ENCODE measurements at regions not wholly inside any gene's neighbourhood (a gene's known extent, or its start where the extent isn't known, plus 50 kb on each side); places are given as distances from the start of the nearest gene placed in this dataset.

- Histone ChIP-seq H3K36me3 (ENCODE audit: control insufficient read depth in 4 of 4, insufficient read depth in 3 of 4, low read depth in 1 of 4, low read length in 3 of 4) (no peaks in the 10 kb centered on the region), H3K27ac (ENCODE audit: low read depth in 1 of 2, low read length in 2 of 2) (no peak overlapping the region), H3K9me3 (ENCODE audit: control insufficient read depth in 4 of 4, low read length in 3 of 4) (no peaks in the 10 kb centered on the region), H3K9ac (ENCODE audit: low read depth in 1 of 2, low read length in 2 of 2) (no peak overlapping the region), H3K4me3 (ENCODE audit: low read depth in 1 of 3, low read length in 3 of 3) (no peak overlapping the region), H3K27me3 (ENCODE audit: control insufficient read depth in 4 of 4, insufficient read depth in 4 of 4, low read length in 3 of 4) (no peaks in the 10 kb centered on the region), H3K4me1 (ENCODE audit: control insufficient read depth in 4 of 4, insufficient read depth in 4 of 4, low read length in 3 of 4) (peaks cover 0 to 20% (median 11%) of the 10 kb centered on the region in 4 donors)
- TF ChIP-seq, protein P1, sequence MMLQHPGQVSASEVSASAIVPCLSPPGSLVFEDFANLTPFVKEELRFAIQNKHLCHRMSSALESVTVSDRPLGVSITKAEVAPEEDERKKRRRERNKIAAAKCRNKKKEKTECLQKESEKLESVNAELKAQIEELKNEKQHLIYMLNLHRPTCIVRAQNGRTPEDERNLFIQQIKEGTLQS (IDR thresholded peaks at IDR 0.05): no peak
- TF ChIP-seq JUND (IDR thresholded peaks at IDR 0.05): no peak
- no peak for TF ChIP-seq EGR1 (IDR thresholded peaks at IDR 0.05; ENCODE audit: low read depth in 2 of 2)
- TF ChIP-seq HNF4A (conservative IDR thresholded peaks at IDR 0.05): no peak
- TF ChIP-seq RXRA (IDR thresholded peaks at IDR 0.05): no peak
- no peak for TF ChIP-seq YY1 (IDR thresholded peaks at IDR 0.05)
- no peak for TF ChIP-seq NR2F2 (IDR thresholded peaks at IDR 0.05)
- TF ChIP-seq, protein P2, sequence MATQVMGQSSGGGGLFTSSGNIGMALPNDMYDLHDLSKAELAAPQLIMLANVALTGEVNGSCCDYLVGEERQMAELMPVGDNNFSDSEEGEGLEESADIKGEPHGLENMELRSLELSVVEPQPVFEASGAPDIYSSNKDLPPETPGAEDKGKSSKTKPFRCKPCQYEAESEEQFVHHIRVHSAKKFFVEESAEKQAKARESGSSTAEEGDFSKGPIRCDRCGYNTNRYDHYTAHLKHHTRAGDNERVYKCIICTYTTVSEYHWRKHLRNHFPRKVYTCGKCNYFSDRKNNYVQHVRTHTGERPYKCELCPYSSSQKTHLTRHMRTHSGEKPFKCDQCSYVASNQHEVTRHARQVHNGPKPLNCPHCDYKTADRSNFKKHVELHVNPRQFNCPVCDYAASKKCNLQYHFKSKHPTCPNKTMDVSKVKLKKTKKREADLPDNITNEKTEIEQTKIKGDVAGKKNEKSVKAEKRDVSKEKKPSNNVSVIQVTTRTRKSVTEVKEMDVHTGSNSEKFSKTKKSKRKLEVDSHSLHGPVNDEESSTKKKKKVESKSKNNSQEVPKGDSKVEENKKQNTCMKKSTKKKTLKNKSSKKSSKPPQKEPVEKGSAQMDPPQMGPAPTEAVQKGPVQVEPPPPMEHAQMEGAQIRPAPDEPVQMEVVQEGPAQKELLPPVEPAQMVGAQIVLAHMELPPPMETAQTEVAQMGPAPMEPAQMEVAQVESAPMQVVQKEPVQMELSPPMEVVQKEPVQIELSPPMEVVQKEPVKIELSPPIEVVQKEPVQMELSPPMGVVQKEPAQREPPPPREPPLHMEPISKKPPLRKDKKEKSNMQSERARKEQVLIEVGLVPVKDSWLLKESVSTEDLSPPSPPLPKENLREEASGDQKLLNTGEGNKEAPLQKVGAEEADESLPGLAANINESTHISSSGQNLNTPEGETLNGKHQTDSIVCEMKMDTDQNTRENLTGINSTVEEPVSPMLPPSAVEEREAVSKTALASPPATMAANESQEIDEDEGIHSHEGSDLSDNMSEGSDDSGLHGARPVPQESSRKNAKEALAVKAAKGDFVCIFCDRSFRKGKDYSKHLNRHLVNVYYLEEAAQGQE (IDR thresholded peaks at IDR 0.05): no peak
- no peak for TF ChIP-seq GABPA (IDR thresholded peaks at IDR 0.05 in 1 of 2, conservative IDR thresholded peaks at IDR 0.05 in 1 of 2)
- DNase-seq (ENCODE audit: low spot score): no peak
- 85% methylated on average over 4 of the region's 4 CpGs for WGBS
Measured at GRCh38 chr12:13599176-13599575, 382.2 kb downstream of the GRIN2B start.

DNA sequence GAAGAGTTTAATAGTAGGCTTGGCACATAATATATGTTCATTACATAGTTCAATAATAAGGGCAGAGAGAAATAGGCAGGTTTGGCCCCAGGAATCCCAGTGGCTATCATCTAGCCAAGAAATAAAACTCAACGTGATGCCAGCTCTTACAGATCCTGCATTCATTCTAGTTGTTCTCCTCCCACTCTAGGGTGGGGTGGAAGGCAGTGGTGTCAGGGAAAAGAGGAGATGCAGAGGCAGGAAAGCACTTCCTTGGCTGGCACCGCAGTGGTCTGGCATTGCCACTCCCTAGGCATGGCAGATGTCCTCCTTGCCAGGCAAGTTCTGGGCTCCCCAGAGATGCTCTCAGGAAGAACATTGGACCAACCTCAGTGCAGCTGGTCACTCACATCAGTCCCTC is 383.6 kb downstream of the GRIN2B start:
- H3K27ac ChIP-seq (ENCODE audit: low read depth in 1 of 2, low read length in 2 of 2): no peak overlapping the region
- H3K4me3 ChIP-seq (ENCODE audit: low read depth in 1 of 3, low read length in 3 of 3): no peak overlapping the region
- H3K36me3 ChIP-seq (ENCODE audit: control insufficient read depth in 4 of 4, insufficient read depth in 3 of 4, low read depth in 1 of 4, low read length in 3 of 4): no peaks in the 10 kb centered on the region
- TF ChIP-seq NR2F2 (IDR thresholded peaks at IDR 0.05) (no peak), HNF4G (IDR thresholded peaks at IDR 0.05) (no peak), RXRA (IDR thresholded peaks at IDR 0.05) (no peak), FOXA2 (IDR thresholded peaks at IDR 0.05) (no peak), FOXA1 (IDR thresholded peaks at IDR 0.05) (no peak), YY1 (IDR thresholded peaks at IDR 0.05) (no peak)
- TF ChIP-seq, protein P3, sequence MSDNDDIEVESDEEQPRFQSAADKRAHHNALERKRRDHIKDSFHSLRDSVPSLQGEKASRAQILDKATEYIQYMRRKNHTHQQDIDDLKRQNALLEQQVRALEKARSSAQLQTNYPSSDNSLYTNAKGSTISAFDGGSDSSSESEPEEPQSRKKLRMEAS (IDR thresholded peaks at IDR 0.05): no peak
- no peak overlapping the region for H3K9ac ChIP-seq (ENCODE audit: low read depth in 1 of 2, low read length in 2 of 2)
- H3K9me3 ChIP-seq (ENCODE audit: control insufficient read depth in 4 of 4, low read length in 3 of 4): no peaks in the 10 kb centered on the region
- peaks cover 0 to 20% (median 11%) of the 10 kb centered on the region in 4 donors for H3K4me1 ChIP-seq (ENCODE audit: control insufficient read depth in 4 of 4, insufficient read depth in 4 of 4, low read length in 3 of 4)
- 95% methylated on average over 2 of the region's 2 CpGs for WGBS
- DNase-seq (ENCODE audit: low spot score): no peak
- H3K27me3 ChIP-seq (ENCODE audit: control insufficient read depth in 4 of 4, insufficient read depth in 4 of 4, low read length in 3 of 4): no peaks in the 10 kb centered on the region

DNA sequence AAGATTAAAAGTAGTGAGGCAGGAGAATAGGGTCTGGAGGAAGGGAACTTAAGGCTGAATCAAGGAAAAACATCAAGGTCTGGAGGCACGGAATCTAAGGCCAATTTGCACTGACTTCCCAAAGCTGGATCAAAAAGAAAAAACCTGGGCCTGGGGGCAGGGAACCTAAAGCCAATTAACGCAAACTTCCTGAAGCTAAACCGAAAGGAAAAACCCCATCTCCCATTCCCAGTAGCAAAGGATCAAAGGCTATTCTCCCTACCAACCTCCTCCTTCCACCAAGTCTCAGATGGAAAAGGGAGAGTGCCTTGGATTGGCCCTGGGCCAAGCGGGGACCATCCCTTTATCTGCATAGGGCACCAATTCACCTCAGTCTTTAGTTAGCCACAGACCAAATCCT is 384.2 kb downstream of the GRIN2B start:
- no peak for DNase-seq (ENCODE audit: low spot score)
- Histone ChIP-seq H3K9me3 (ENCODE audit: control insufficient read depth in 4 of 4, low read length in 3 of 4) (no peaks in the 10 kb centered on the region), H3K36me3 (ENCODE audit: control insufficient read depth in 4 of 4, insufficient read depth in 3 of 4, low read depth in 1 of 4, low read length in 3 of 4) (no peaks in the 10 kb centered on the region), H3K4me1 (ENCODE audit: control insufficient read depth in 4 of 4, insufficient read depth in 4 of 4, low read length in 3 of 4) (peaks cover 0 to 20% (median 11%) of the 10 kb centered on the region in 4 donors), H3K27me3 (ENCODE audit: control insufficient read depth in 4 of 4, insufficient read depth in 4 of 4, low read length in 3 of 4) (no peaks in the 10 kb centered on the region), H3K4me3 (ENCODE audit: low read depth in 1 of 3, low read length in 3 of 3) (no peak overlapping the region), H3K9ac (ENCODE audit: low read depth in 1 of 2, low read length in 2 of 2) (no peak overlapping the region), H3K27ac (ENCODE audit: low read depth in 1 of 2, low read length in 2 of 2) (no peak overlapping the region)
- WGBS: 92% methylated on average over 4 of the region's 4 CpGs
- TF ChIP-seq RAD21 (IDR thresholded peaks at IDR 0.05) (no peak), HNF4A (conservative IDR thresholded peaks at IDR 0.05) (no peak), ZBTB33 (IDR thresholded peaks at IDR 0.05) (no peak), SP1 (IDR thresholded peaks at IDR 0.05) (no peak), FOXA2 (IDR thresholded peaks at IDR 0.05) (no peak), HNF4G (IDR thresholded peaks at IDR 0.05) (no peak), TAF1 (conservative IDR thresholded peaks at IDR 0.05) (no peak), NR2F2 (IDR thresholded peaks at IDR 0.05) (no peak), JUND (IDR thresholded peaks at IDR 0.05) (no peak), RXRA (IDR thresholded peaks at IDR 0.05) (no peak), YY1 (IDR thresholded peaks at IDR 0.05) (no peak)
- TF ChIP-seq, protein P4, sequence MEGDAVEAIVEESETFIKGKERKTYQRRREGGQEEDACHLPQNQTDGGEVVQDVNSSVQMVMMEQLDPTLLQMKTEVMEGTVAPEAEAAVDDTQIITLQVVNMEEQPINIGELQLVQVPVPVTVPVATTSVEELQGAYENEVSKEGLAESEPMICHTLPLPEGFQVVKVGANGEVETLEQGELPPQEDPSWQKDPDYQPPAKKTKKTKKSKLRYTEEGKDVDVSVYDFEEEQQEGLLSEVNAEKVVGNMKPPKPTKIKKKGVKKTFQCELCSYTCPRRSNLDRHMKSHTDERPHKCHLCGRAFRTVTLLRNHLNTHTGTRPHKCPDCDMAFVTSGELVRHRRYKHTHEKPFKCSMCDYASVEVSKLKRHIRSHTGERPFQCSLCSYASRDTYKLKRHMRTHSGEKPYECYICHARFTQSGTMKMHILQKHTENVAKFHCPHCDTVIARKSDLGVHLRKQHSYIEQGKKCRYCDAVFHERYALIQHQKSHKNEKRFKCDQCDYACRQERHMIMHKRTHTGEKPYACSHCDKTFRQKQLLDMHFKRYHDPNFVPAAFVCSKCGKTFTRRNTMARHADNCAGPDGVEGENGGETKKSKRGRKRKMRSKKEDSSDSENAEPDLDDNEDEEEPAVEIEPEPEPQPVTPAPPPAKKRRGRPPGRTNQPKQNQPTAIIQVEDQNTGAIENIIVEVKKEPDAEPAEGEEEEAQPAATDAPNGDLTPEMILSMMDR (IDR thresholded peaks at IDR 0.05; ENCODE audit: low read depth, low read length, missing input control): no peak
- TF ChIP-seq, protein P1 (IDR thresholded peaks at IDR 0.05): no peak

Measured in liver (tissue), 8 donors.